ENCODE measurements at regions not wholly inside any gene's neighbourhood (a gene's known extent, or its start where the extent isn't known, plus 50 kb on each side); places are given as distances from the start of the nearest gene placed in this dataset.
"Not testable (repeated sequence)": the region's sequence is repeated elsewhere in the genome, so short reads cannot be mapped to it uniquely, and the experiment has no call there.

GRCh38 chr6:106796781-106797180, 167.4 kb downstream of the QRSL1 start:
- DNase-seq, result no peak

- no peak for DNase-seq
These were observed 164.8 kb downstream of the QRSL1 start for GRCh38 chr6:106794129-106794528.

- no peak for DNase-seq
These were observed 163.3 kb downstream of the QRSL1 start for GRCh38 chr6:106792536-106793236.

- DNase-seq, result no peak
These were observed 161.6 kb downstream of the QRSL1 start for GRCh38 chr6:106790935-106791334.

GRCh38 chr6:106790149-106790770, 160.9 kb downstream of the QRSL1 start:
- no peak for DNase-seq

- no peak for DNase-seq
These were observed 160.2 kb downstream of the QRSL1 start for GRCh38 chr6:106789428-106790148.

GRCh38 chr6:106788761-106789160, 159.4 kb downstream of the QRSL1 start:
- DNase-seq, result no peak

GRCh38 chr6:106787327-106788196, 158.2 kb downstream of the QRSL1 start:
- no peak for DNase-seq

- DNase-seq, result no peak
These were observed 155.9 kb downstream of the QRSL1 start for GRCh38 chr6:106785298-106785697.

GRCh38 chr6:106783640-106784566, 154.5 kb downstream of the QRSL1 start:
- DNase-seq, result no peak

- no peak for DNase-seq
These were observed 153.3 kb downstream of the QRSL1 start for GRCh38 chr6:106782536-106783285.

GRCh38 chr6:106779552-106779951, 150.2 kb downstream of the QRSL1 start:
- not testable (repeated sequence) for DNase-seq

GRCh38 chr6:106778943-106779342, 149.6 kb downstream of the QRSL1 start:
- DNase-seq, result no peak

- DNase-seq, result no peak
These were observed 144.7 kb downstream of the QRSL1 start for GRCh38 chr6:106773996-106774629.

- DNase-seq, result no peak
These were observed 144.1 kb downstream of the QRSL1 start for GRCh38 chr6:106773522-106773921.

- DNase-seq, result no peak
These were observed 143.1 kb downstream of the QRSL1 start for GRCh38 chr6:106772270-106773142.

- no peak for DNase-seq
These were observed 142.4 kb downstream of the QRSL1 start for GRCh38 chr6:106771822-106772221.

- no peak for DNase-seq
These were observed 141.3 kb downstream of the QRSL1 start for GRCh38 chr6:106770663-106771062.

GRCh38 chr6:106770081-106770480, 140.7 kb downstream of the QRSL1 start:
- DNase-seq, result no peak

- DNase-seq, result no peak
These were observed 137.9 kb downstream of the QRSL1 start for GRCh38 chr6:106767271-106767670.
